ENCODE measurements at regions not wholly inside any gene's neighbourhood (a gene's known extent, or its start where the extent isn't known, plus 50 kb on each side); places are given as distances from the start of the nearest gene placed in this dataset.

DNA sequence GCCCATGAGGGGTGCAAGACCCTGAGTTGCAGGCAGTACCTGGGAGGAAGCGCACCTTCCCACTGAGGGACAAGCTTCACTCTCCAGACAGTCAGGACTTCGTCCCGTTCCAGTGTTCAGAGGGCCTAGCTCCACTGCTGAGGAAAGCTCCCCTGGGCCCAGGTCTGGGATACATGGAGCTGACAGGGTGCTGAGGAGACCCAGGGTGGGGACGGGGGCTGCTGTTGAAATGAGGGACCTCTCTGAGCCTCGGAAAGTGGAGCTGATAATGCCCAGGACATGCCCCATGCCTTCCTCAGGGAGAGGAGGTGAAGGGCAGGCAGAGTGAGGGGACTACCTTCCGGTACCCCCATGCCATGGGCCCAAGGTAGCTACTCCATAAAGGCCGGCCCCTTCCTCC is 169.2 kb upstream of the MYCN start:
- intact Hi-C loops (cut with DNase I), result no loop called here
- DNase-seq (ENCODE audit: low spot score), result peak; percentile 60

DNA sequence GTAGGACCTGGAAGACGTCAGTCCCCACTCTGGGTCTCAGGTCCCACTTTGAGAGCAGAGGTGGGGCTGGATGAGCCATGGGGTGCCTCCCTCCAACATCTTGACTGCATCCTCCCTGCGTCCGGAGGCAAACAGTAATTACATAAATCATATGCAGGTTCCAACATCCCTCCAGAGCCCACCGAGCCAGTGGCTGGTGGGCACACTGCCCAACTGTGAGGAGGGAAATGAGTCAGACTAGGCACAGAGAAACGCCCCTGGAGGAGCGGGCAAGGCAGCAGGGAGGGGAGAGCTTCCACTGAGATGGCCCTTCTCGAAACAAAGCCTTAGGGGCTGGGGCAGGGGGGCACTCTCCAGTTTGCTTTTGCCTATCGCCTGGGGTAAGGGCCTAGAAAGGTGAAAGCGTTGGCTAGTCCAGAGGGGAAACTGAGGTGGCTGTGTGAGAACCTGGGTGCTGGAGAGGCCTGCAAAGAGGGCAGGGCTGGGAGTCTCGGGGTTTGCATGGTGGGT is 168.2 kb upstream of the MYCN start:
- intact Hi-C loops (cut with DNase I), result no loop called here
- DNase-seq (ENCODE audit: low spot score), result peak; percentile 63

DNA sequence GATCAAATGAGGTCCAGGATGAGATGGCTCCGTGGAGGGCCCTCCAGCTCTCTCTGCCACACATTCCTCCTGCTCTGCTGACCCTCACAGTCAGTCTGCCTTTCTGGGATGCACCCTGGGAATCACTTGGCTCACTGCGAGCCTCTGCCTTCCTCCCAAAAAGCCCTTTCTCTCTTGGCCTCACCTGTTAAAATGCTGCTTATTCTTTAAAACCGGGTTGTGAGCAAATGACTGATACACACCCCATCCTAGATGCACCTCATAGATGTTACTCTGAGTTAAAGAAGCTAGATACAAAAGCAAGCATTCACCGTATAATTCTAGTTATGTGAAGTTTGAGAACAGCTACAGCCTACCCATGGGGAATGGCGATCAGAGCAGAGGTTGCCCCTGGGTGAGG is 167.7 kb upstream of the MYCN start:
- peak; percentile 26 for DNase-seq (ENCODE audit: low spot score)
- intact Hi-C loops (cut with DNase I), result no loop called here

DNA sequence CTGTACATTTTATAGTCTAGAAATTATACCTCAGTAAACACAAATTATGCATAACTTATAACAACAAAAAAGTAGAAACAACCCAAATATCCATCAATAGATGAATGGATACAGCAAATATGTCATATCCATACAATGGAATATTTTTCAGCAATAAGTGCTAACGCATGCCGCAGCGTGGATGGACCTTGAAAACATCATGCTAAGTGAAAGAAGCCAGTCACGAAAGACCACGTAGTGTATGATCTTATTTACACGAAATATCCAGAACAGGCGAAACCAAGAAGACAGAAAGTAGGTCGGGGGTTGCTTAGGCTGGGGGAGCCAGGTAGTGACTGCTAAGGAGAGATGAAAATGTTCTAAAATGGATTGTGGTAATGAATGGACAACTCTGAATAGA is 167.1 kb upstream of the MYCN start:
- no peak for DNase-seq (ENCODE audit: low spot score)
- intact Hi-C loops (cut with DNase I), result no loop called here

DNA sequence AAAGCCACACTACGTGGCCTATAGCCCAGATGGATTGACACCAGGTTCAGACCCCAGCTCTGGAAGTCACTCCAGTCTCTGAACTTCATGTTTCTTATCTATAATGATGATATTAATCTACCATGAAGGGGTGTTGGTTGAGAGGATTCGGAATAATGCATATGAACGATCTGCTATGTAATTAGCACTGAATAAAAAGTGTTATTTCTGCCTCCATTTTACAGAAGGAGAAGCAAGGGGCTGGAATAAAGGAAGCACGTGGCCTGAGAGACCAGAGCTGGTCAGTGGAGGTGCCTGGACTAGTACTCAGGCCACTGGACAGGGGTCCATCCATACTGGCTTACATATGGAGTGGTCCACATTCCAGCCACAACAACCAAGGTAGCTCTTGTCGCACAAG is 166.5 kb upstream of the MYCN start:
- no peak for DNase-seq (ENCODE audit: low spot score)
- intact Hi-C loops (cut with DNase I), result no loop called here

DNA sequence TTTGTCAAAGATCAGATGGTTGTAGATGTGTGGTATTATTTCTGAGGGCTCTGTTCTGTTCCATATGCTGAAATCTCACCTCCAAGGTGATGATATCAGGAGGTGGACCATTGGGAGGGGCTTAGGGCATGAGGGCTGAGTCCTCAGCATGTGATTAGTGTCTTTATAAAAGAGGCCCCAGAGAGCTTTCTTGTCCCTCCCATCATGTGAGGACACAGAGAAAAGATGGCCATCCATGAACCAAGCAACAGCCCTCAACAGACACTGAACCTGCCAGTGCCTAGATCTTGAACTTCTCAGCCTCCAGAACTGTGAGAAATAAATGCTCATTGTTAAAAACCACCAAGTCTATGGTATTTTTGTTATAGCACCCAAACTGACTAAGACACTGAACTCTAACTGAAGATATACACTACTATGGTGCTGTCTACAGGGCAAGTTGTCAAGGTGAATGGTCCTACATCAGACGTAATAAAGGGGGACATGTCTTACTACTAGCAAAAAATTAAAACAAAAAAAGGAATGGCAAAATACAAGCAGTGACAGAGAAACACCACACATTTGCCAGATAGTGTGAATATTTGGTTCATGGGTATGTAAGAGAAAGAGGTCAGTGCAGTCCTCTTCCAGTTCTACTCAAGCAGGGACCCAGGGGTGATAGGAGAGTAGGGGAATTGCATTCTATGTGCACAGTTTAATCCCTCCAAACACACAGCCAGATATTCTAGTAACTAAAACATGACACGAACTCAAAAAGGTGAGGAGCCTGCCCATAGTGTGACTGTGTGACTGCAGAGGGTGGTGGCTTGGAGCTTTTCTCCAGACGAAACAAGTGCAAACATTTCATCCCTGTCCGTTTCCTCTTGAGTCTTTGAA is 164.4 kb upstream of the MYCN start:
- intact Hi-C loops (cut with DNase I), result no loop called here
- no peak for DNase-seq (ENCODE audit: low spot score)

DNA sequence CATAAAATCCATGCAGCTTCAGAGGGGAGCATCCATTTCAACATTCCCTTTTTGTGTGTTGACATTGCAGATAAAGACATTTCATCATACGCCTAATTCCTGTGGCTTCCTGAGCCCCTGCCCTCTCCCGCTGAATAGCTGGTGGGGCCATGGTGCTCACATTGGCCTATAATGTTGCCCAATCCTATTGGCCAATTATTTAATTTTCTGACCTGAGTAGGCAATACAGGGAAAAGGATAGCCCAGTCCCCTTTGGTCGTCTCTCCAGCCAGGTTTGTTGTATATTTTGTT is 163.8 kb upstream of the MYCN start:
- intact Hi-C loops (cut with DNase I), result no loop called here
- DNase-seq (ENCODE audit: low spot score), result peak; percentile 31

DNA sequence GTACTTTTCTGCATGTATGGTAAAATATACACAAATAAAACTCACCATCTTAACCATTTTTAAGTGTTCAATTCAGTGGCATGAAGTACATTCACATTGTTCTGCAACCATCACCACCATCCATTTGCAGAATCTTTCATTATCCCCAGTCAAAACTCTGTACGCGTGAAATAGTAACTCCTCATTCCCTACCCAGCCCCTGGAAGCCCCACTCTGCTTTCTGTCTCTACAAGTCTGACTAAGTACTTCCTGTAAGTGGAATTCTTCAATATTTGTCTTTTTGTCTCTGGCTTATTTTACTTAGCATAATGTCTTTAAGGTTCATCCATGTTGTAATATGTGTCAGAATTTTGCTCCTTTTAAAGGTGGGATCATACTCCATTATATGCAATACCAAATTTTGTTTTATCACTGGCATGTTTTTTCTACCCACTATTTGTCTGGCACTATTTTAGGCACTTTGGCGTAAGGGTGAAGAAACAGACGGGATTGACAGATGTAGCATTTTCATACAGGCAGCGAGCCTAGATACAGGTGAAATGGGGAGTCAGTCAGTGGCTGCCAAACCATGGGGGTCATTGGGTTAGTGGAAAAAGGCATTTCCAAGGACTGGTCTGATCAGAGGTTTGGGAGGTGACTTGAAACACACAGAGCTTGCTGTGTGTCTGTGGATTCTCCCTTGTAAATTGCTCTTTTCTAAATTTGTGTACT is 163.2 kb upstream of the MYCN start:
- intact Hi-C loops (cut with DNase I), result no loop called here
- DNase-seq (ENCODE audit: low spot score), result no peak

DNA sequence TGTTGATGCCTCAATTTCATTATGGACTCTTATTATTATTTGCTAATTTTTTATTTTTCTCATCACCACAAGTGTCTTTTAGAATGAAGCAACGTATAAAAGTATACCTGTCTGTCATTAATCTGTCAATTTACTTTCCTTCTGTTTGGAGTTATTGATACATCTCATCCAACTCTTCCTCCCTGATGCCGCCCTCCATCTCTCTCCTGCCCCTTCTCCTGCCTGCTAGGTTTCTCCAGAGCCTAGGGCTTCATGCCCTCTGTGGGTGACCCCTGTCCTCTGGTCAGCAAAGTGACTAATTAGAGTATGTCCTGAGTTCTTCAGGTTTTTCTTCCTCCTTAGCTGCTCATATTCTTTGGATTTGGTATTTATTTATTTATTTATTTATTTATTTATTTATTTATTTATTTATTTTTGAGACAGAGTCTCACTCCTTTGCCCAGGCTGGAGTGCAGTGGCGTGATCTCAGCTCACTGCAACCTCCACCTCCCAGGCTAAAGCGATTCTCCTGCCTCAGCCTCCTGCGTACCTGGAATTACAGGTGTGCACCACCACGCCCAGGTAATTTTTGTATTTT is 162.5 kb upstream of the MYCN start:
- intact Hi-C loops (cut with DNase I), result no loop called here
- no peak for DNase-seq (ENCODE audit: low spot score)

DNA sequence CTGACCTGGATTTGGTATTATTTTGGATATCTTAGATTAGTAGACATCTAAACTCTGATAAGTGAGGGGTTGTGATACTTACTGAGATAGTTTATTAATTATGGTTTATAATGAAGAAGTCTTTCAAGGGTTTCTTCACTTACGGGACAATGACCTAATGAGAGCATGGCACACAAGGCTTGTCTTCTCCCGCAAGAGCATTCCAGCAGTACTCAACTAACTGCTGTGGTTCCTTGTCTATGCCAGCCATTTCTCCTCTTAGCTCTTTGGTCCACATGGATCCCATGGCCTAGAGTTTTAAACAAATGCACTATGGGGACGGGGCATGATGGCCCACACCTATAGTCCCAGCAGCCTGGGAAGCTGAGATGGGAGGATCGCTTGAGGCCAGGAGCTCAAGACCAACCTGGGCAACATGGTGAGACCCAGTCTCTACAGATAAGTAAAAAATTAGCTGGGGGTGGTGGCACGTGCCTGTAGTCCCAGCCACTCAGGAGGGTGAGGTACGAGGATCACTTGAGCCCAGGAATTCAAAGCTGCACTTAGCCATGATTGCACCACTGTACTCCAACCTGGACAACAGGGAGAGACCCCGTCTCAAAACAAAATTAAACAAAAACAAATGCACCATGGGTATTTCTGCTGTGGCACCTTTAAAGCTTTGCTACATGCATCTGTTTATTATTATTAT is 161.7 kb upstream of the MYCN start:
- peak; percentile 31 for DNase-seq (ENCODE audit: low spot score)
- intact Hi-C loops (cut with DNase I), result no loop called here

DNA sequence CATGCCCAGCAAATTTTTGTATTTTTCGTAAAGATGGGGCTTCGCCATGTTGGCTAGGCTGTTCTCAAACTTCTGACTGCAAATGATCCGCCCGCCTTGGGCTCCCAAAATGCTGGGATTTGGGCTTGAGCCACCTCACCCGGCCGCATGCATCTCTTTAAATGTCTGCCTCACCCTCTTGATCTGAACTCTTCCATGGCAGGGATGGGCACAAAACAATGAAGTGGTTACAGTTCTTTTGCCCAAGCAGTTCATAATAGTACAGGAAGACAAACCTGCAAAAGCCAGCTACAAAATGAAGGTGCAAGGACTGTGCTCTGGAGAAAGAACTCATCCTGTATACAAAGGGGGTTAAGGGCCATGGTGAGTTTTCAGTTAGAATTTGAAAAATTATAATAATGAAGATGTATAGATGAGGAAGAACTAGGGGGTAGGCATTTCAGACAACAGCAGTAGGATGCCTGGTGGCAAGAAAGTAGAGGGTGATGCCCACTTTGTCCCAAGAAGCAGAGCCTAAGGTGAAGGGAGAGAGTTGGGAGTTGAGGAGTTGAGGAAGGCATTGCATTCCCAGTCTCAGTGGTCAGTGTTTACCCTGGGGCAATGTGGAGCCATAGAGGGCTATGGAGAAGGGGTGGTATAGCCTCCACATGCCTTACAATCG is 160.8 kb upstream of the MYCN start:
- intact Hi-C loops (cut with DNase I), result no loop called here
- no peak for DNase-seq (ENCODE audit: low spot score)

DNA sequence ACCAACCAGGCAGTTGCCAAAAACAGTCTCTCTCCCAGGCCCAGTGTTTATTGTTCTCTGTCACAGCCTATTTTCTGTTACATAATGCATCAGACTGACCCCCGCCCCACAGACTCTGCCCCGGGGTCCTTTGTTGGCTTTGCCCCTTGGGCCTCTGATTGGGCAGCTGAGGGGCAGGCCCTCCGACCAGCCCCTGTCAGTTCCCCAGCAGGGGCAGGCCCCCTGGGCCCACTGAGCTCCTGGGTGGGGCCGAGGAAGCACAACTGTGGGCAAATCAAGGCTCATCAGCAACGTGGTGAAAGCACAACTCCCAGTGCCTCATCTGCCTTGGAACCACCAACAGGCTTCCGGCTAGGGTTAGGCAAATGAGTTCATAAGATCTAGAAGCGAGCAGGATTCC is 160.1 kb upstream of the MYCN start:
- intact Hi-C loops (cut with DNase I), result no loop called here
- peak; percentile 44 for DNase-seq (ENCODE audit: low spot score)

DNA sequence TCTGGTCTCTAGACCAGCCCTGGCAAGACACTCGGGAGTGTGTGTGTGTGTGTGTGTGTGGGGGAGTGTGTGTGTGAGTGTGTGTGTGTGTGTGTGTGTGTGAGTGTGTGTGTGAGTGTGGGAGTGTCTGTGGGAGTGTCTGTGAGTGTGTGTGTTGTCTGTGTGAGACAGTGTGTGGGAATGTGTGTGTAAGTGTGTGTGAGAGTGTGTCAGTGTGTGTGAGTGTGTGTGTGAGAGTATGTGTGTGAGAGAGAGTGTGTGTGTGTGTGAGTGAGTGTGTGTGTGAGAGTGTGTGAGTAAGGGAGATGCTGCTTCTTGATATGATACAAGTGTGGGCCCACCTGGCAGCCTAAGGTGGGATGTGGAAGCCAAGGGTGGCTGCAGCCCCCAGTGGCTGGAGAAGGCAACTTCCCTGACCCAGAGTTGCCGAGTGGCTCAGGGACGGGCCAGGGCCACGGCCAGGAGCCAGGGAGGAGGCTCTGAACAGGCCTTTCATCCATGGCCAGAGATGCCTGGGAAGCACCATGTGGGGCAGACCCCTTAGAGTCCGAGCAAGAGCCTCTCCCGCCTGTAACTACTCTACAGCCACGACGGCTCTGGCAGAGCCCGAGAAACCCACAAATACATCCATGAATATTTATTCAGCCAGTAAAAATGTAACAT is 159.3 kb upstream of the MYCN start:
- intact Hi-C loops (cut with DNase I), result no loop called here
- no peak for DNase-seq (ENCODE audit: low spot score)

DNA sequence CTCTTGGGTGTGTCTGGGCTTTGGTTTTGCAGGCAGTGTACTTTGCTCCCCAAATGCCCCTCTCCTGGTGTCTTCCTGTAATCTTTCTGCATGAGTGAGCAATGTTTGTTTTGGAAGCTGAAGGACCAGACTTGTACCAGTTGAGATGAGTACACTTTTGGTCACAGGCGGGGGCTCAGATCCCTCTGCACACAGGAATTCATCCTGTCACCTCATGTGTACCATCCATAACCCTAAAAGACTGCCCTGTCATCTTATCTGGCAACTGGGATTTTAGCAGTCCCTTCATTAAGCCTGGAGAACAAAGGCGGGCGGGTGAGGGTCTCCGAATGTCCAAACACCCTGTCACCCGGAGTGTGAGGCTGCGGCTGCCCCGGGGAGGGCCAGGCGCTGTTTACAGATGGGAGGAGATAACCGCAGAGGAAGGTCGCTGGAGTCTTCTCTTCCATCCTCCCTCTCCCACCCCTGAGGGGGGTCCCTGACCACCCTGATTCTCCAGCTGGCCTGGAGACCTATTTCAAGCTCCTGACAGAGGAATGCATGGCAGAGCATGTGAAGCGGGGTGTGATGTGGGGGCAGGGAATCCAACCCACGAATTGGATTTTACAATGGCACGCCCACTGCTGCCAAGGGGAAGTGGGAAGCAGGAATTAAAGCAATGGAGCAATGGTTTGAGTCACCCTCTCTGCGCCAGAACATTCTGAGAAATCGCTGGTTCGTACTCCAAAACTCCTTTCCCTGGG is 158.2 kb upstream of the MYCN start:
- peak; percentile 22 for DNase-seq (ENCODE audit: low spot score)
- intact Hi-C loops (cut with DNase I), result no loop called here

DNA sequence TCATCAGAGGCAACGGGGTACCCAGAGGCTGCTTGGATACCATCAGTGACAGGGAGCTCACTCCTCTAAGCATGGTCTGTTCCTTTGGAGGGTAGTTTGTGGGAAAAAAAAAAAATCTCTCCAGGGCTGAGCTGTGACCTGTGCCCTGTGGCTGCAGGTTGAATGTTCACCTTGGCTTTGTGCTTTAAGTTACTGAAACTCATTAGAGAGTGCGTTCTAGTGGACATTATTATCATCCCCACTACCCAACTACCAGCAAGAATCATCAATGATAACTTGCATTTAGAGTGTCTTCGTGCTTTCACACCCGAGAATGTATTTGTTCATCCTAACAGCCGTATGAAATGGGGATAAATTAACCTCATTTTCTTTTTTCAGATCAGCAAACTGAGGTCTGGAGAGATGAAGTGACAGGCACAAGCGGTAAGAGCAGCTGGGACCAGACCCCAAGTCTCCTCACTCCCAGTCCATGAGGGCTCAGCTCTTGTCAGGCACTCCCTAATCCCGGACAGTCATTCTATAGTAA is 157.5 kb upstream of the MYCN start:
- intact Hi-C loops (cut with DNase I), result no loop called here
- DNase-seq (ENCODE audit: low spot score), result no peak

DNA sequence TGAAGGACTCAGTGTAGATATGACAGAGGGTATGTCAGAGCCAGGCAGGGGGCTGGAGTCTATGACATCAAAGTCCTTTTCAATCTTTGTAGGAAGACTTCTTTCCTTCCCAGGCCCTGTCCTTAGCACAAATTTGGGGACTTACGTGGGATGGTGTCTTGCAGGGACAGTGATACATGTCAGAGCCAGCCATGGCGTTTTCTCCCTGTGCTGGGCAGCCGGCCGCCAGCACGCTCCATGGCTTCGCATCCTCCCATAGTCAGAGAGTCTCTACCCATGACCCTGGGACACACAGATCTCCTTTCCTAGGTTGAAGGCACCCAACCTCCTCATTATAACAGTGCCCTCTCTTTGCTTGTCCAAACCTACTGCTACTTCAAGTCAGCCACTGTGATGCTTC is 156.9 kb upstream of the MYCN start:
- peak; percentile 70 for DNase-seq (ENCODE audit: low spot score)
- intact Hi-C loops (cut with DNase I), result no loop called here

DNA sequence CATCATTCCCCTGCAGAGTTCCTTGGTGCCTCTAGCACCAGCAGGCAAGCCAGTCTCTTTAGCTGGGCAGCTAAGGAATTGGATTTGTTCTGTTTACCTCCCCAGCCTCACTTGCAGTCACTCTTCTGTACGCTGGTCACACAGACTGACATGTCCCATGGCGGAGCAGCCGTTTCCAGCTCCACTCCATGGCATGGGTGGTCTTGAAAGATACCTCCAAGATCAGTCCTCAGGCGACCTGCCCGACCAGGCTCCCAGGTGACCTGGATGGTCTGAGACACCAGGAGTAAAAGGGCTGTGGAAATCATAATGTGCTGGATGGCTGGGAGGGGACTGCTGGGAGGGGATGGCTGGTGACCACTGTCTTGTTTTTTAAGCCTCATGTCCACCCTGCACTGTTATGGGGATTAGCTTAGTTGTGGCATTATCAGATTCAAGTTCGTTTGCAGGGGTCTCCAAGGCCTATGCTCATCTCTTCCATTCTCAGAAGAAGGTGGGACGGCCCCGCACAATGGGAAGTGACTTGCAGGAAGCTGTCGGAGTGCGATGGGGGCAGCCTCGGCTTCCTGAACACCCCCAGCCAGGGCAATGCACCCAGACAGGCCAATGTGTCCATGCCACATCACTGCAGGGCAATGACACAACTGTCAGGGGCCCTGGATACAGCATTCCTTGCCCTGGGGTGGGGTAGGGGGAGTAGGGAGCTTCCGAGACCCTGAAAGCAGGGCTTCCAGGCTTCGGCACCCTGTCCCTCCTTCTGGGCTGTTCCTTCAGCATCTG is 156.1 kb upstream of the MYCN start:
- peak; percentile 63 for DNase-seq (ENCODE audit: low spot score)
- intact Hi-C loops (cut with DNase I), result no loop called here

All from cardiac septum (tissue), 1 donor.